Astrocyte of the cerebellum (primary cell): ENCODE measurements at regions not wholly inside any gene's neighbourhood (a gene's known extent, or its start where the extent isn't known, plus 50 kb on each side); places are given as distances from the start of the nearest gene placed in this dataset.

Source experiments
- DNase-seq: peaks from one replicate; pipeline ENCODE4 v3.0.0-alpha.2; 2011; ENCODE audit warnings: low read depth
- H3K4me3 ChIP-seq: 2 replicates; pipeline ENCODE4 v1.5.1; 2011; ENCODE audit warnings: mild to moderate bottlenecking, low read depth, low read length, moderate library complexity
- in situ Hi-C: cut with HindIII; loops from 2 replicates; pipeline ENCODE4 v1.10.0; 2017; ENCODE audit warnings: low sequenced_read_pairs
- TF ChIP-seq, protein P1 (sequence below): IDR thresholded peaks from 2 replicates; pipeline ENCODE4 v1.5.1; 2012; ENCODE audit warnings: low read length, low read depth, moderate library complexity, mild to moderate bottlenecking; ENCODE audit errors: missing control alignments

DNA sequence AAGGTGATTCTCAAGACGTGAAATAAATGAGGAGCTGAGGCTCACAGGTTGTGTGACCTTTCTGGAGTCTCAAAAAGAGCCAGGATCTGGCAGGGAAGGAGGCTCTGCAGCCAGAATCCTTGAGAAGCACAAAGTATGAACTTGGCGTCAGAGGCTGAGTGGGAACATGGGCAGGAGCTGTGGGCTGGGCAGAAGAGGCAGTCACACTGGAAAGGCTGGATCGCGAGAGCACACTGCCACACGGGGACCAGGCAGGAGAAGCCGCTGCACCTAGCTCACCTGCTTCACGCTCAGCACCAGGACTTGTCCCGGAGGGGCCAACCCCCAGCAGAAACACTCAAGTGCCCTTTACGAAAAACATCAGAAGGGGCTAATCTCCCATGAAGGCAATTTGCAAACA is 535.0 kb downstream of the TNS3 start:
- in situ Hi-C loops: no loop called here

DNA sequence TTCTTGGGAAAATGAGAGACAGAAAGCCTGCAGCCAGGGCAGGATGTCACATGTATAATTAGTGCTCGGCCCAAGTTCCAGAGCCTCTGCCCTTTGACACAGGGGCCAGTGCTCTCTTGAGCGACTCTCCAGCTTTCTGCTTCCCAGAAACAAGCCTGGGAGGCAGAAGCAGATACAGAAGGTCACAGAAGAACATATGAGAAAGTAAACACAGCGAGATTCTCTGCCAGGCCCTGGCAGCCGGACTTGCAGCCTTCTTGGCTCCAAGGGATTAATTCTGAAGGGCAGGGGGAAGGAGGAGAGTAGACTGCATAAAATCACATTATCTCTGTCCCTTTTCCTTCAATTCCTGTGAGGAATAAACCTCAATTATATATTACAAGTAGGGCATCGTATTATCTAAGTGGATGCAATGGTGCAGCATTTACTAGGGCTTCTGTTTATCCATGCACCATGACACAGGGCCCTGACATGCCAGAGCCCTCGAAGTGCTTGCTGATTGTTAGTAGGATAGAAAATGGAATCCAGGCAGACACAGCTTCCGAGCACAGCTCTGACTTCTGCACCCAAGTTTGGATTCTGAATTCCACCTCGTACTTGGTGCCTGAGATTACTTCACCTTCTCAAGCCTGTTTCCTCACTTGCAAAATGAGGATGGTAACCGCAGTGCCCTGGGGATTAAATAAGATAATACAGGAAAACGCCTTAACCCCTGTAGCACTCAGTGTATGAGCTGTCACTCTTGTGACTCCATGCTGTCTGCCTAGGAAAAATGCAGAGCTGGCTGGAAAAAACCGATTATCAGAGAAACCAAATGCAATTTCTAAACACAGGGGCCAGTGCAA is 536.5 kb downstream of the TNS3 start:
- H3K4me3 ChIP-seq: no peak overlapping the region
- TF ChIP-seq, protein P1, sequence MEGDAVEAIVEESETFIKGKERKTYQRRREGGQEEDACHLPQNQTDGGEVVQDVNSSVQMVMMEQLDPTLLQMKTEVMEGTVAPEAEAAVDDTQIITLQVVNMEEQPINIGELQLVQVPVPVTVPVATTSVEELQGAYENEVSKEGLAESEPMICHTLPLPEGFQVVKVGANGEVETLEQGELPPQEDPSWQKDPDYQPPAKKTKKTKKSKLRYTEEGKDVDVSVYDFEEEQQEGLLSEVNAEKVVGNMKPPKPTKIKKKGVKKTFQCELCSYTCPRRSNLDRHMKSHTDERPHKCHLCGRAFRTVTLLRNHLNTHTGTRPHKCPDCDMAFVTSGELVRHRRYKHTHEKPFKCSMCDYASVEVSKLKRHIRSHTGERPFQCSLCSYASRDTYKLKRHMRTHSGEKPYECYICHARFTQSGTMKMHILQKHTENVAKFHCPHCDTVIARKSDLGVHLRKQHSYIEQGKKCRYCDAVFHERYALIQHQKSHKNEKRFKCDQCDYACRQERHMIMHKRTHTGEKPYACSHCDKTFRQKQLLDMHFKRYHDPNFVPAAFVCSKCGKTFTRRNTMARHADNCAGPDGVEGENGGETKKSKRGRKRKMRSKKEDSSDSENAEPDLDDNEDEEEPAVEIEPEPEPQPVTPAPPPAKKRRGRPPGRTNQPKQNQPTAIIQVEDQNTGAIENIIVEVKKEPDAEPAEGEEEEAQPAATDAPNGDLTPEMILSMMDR: no peak
- in situ Hi-C loops: no loop called here
- no peak for DNase-seq

More for the DNA sequence above, 535.0 kb downstream of the TNS3 start:
- no peak overlapping the region for H3K4me3 ChIP-seq
- TF ChIP-seq, protein P1: no peak
- DNase-seq: no peak

DNA sequence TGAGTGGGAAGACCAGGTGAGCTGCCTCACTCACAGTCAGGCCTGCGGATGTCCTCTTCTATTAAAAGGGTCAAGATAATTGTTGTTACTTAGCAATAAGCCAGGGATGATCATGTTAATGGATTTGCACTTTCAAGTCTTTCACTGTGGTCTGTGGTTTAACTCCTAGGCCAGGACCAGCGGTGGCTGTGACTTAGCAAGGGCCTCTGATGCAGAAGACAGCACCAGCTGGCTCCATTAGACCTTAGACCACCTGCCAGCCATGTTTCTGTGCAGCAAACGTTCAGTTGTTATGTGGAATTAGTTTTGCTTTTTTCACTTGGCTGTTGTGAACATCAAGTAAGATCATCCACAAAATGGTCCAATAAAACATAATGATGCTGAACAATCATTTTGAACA is 537.3 kb downstream of the TNS3 start:
- no peak for DNase-seq
- TF ChIP-seq, protein P1: no peak
- H3K4me3 ChIP-seq: no peak overlapping the region
- in situ Hi-C loops: no loop called here

DNA sequence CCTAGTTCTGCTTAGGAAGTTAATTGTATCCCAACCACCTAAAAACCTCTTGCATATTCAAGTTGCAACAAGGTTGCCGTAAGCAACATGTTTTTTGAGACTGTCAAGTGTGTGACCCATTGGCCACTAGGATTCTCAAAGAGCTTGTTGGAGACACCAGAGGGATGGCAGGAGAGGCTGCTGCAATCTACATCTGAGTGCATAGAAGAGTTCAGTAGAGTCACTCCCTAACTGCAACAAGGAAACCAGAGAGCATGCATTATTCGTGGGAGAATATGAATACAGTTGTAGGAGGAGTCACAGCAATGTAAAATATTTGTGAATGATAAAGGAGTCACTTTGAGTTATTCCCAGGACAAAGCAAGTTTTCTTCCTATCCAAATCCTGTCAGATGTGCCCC is 538.6 kb downstream of the TNS3 start:
- TF ChIP-seq, protein P1: no peak
- in situ Hi-C loops: no loop called here
- DNase-seq: no peak
- H3K4me3 ChIP-seq: no peak overlapping the region

DNA sequence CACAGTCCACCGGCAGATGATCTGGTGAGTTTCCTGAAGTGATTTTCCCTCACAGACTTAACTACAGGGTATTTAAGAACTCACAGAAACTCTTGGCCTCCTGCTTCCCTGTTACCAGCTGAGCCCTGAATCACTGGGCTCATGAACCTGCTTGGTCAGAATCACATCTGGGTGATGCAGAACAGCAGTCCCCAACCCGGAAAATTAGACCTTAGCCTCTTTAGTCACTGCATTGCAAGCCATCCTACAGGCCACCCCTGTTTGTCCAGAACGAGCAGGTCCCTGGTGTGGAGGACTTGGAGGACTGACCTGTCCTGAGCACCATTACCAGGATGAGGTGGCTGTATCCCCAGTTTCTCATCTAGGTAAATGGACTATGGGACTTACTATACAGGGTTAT is 539.2 kb downstream of the TNS3 start:
- in situ Hi-C loops: no loop called here
- H3K4me3 ChIP-seq: no peak overlapping the region
- DNase-seq: no peak
- TF ChIP-seq, protein P1: no peak

DNA sequence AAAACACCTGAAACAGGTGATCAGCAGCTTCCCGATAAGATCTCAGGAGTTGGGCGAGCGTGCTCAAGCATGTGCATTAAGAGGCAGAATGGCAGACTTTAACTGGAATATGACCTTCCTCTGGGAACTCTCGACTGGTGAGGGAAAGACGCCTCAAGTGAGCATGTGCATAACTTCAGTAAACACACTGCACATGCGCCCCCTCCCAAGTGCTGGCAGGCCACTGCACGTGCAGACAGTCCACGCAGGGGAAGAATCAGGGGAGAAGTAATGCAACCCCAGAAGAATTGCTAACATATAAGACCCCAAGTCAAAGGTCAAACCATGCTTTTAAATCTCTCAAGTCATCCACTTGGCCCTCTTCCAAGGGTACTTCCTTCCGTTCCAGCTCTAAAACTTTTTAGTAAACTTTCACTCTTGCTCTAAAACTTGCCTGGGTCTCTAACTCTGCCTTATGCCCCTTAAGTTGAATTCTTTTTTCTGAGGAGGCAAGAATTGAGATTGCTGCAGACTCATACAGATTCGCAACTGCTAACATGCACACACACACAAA is 541.0 kb downstream of the TNS3 start:
- in situ Hi-C loops: no loop called here
- TF ChIP-seq, protein P1: no peak
- no peak for DNase-seq
- H3K4me3 ChIP-seq: no peak overlapping the region
